ENCODE measurements at regions not wholly inside any gene's neighbourhood (a gene's known extent, or its start where the extent isn't known, plus 50 kb on each side); places are given as distances from the start of the nearest gene placed in this dataset.

DNA sequence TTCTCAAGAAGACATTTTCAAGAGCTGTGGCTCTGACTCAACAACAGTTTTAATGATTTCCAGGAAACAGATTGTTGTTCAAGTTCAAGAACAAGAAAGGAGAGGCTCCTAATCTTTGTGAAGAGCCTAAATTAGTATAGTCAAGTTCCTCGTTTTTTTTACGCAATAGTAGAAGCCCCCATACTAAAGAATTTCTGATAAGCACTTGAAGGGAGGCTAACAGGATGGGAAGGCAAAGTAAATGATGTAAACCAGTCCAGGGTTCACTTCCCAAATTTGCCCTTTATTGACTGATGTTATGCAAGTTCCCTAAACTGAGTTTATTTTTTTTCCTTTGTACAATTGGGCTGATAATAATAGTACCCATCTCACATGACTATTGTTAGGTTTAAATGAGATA is 178.2 kb downstream of the RTL9 start:
- TF ChIP-seq, protein P1, sequence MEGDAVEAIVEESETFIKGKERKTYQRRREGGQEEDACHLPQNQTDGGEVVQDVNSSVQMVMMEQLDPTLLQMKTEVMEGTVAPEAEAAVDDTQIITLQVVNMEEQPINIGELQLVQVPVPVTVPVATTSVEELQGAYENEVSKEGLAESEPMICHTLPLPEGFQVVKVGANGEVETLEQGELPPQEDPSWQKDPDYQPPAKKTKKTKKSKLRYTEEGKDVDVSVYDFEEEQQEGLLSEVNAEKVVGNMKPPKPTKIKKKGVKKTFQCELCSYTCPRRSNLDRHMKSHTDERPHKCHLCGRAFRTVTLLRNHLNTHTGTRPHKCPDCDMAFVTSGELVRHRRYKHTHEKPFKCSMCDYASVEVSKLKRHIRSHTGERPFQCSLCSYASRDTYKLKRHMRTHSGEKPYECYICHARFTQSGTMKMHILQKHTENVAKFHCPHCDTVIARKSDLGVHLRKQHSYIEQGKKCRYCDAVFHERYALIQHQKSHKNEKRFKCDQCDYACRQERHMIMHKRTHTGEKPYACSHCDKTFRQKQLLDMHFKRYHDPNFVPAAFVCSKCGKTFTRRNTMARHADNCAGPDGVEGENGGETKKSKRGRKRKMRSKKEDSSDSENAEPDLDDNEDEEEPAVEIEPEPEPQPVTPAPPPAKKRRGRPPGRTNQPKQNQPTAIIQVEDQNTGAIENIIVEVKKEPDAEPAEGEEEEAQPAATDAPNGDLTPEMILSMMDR (IDR thresholded peaks at IDR 0.05), result no peak
- no peak for TF ChIP-seq POLR2A (IDR thresholded peaks at IDR 0.05)
- no peak for TF ChIP-seq EP300 (IDR thresholded peaks at IDR 0.05)
